ENCODE measurements at regions not wholly inside any gene's neighbourhood (a gene's known extent, or its start where the extent isn't known, plus 50 kb on each side); places are given as distances from the start of the nearest gene placed in this dataset.
"Not testable (repeated sequence)": the region's sequence is repeated elsewhere in the genome, so short reads cannot be mapped to it uniquely, and the experiment has no call there.

GRCh38 chr2:128596396-128597120 lies 277.9 kb upstream of the HS6ST1 start:
- DNase-seq (ENCODE audit: low read depth) = no peak
- no peak for TF ChIP-seq CTCF (IDR thresholded peaks at IDR 0.05; ENCODE audit: insufficient read depth, low read depth, low read length, missing control alignments)
- no peak overlapping the region for H3K4me3 ChIP-seq (ENCODE audit: low read length)

- TF ChIP-seq CTCF (IDR thresholded peaks at IDR 0.05; ENCODE audit: insufficient read depth, low read depth, low read length, missing control alignments) = no peak
- no peak overlapping the region for H3K4me3 ChIP-seq (ENCODE audit: low read length)
- DNase-seq (ENCODE audit: low read depth) = no peak
These were observed 278.6 kb upstream of the HS6ST1 start for GRCh38 chr2:128597121-128597762.

GRCh38 chr2:128598260-128598659 lies 279.6 kb upstream of the HS6ST1 start:
- not testable (repeated sequence) for H3K4me3 ChIP-seq (ENCODE audit: low read length); DNase-seq (ENCODE audit: low read depth)

GRCh38 chr2:128598862-128599441 lies 280.3 kb upstream of the HS6ST1 start:
- no peak overlapping the region for H3K4me3 ChIP-seq (ENCODE audit: low read length)
- DNase-seq (ENCODE audit: low read depth) = no peak
- no peak for TF ChIP-seq CTCF (IDR thresholded peaks at IDR 0.05; ENCODE audit: insufficient read depth, low read depth, low read length, missing control alignments)

- no peak for TF ChIP-seq CTCF (IDR thresholded peaks at IDR 0.05; ENCODE audit: insufficient read depth, low read depth, low read length, missing control alignments)
- no peak for DNase-seq (ENCODE audit: low read depth)
- no peak overlapping the region for H3K4me3 ChIP-seq (ENCODE audit: low read length)
These were observed 281.0 kb upstream of the HS6ST1 start for GRCh38 chr2:128599700-128600099.

GRCh38 chr2:128600581-128601297 lies 282.1 kb upstream of the HS6ST1 start:
- no peak for TF ChIP-seq CTCF (IDR thresholded peaks at IDR 0.05; ENCODE audit: insufficient read depth, low read depth, low read length, missing control alignments)
- DNase-seq (ENCODE audit: low read depth) = no peak
- no peak overlapping the region for H3K4me3 ChIP-seq (ENCODE audit: low read length)

Measured in epithelial cell of esophagus (primary cell).